H9 (cell line): ENCODE measurements at regions not wholly inside any gene's neighbourhood (a gene's known extent, or its start where the extent isn't known, plus 50 kb on each side); places are given as distances from the start of the nearest gene placed in this dataset.

Source experiments
- DNase-seq: peaks from one replicate; pipeline ENCODE4 v3.0.0-alpha.2; 2017
- H2AFZ ChIP-seq: one replicate; pipeline ENCODE4 v1.6.1; 2013; ENCODE audit warnings: mild to moderate bottlenecking, low read length, control low read depth, moderate library complexity
- H2AK5ac ChIP-seq: 2 replicates; pipeline ENCODE4 v1.6.1; 2013; ENCODE audit warnings: low read length, control low read depth, mixed read lengths; ENCODE audit not compliant: insufficient read length
- H2BK120ac ChIP-seq: one replicate; pipeline ENCODE4 v1.6.1; 2013; ENCODE audit warnings: low read depth, mild to moderate bottlenecking, low read length, control low read depth, inconsistent platforms; ENCODE audit not compliant: poor library complexity, severe bottlenecking
- H2BK12ac ChIP-seq: 2 replicates; pipeline ENCODE4 v1.6.1; 2013; ENCODE audit warnings: low read length, control low read depth, mixed read lengths, low read depth; ENCODE audit not compliant: insufficient read length
- H2BK15ac ChIP-seq: 2 replicates; pipeline ENCODE4 v1.6.1; 2013; ENCODE audit warnings: low read depth, low read length, control low read depth
- H2BK20ac ChIP-seq: one replicate; pipeline ENCODE4 v1.6.1; 2013; ENCODE audit warnings: low read depth, mild to moderate bottlenecking, low read length, control low read depth, inconsistent platforms; ENCODE audit not compliant: poor library complexity, severe bottlenecking
- H2BK5ac ChIP-seq: 2 replicates; pipeline ENCODE4 v1.6.1; 2013; ENCODE audit warnings: low read length, control low read depth, mixed read lengths; ENCODE audit not compliant: insufficient read length
- H3K14ac ChIP-seq: 2 replicates; pipeline ENCODE4 v1.6.1; 2013; ENCODE audit warnings: low read length, control low read depth; ENCODE audit not compliant: insufficient read depth
- H3K18ac ChIP-seq: 2 replicates; pipeline ENCODE4 v1.6.1; 2013; ENCODE audit warnings: low read depth, mild to moderate bottlenecking, mixed read lengths, low read length, control low read depth; ENCODE audit not compliant: insufficient read length
- H3K23ac ChIP-seq: 2 replicates; pipeline ENCODE4 v1.6.1; 2013; ENCODE audit warnings: low read length, control low read depth, mixed read lengths, low read depth; ENCODE audit not compliant: insufficient read length
- H3K23me2 ChIP-seq: 2 replicates; pipeline ENCODE4 v1.6.1; 2013; ENCODE audit warnings: low read depth, mild to moderate bottlenecking, mixed read lengths, low read length, control low read depth; ENCODE audit not compliant: insufficient read length, poor library complexity, severe bottlenecking
- H3K27ac ChIP-seq: 2 replicates; pipeline ENCODE4 v1.5.1; 2013; ENCODE audit warnings: low read length, control low read depth, mixed read lengths, low read depth; ENCODE audit not compliant: insufficient read length
- H3K27me3 ChIP-seq: 2 replicates; pipeline ENCODE4 v1.6.1; 2013; ENCODE audit warnings: low read length, control low read depth, inconsistent platforms; ENCODE audit not compliant: insufficient read depth
- H3K4ac ChIP-seq: 2 replicates; pipeline ENCODE4 v1.6.1; 2013; ENCODE audit warnings: low read depth, mild to moderate bottlenecking, control low read depth, inconsistent platforms, low read length, moderate library complexity
- H3K4me1 ChIP-seq: 2 replicates; pipeline ENCODE4 v1.6.1; 2013; ENCODE audit warnings: low read length, control low read depth, inconsistent platforms; ENCODE audit not compliant: insufficient read depth
- H3K4me2 ChIP-seq: 2 replicates; pipeline ENCODE4 v1.6.1; 2013; ENCODE audit warnings: low read length, control low read depth, mixed read lengths; ENCODE audit not compliant: insufficient read length, insufficient read depth
- H3K56ac ChIP-seq: 2 replicates; pipeline ENCODE4 v1.6.1; 2013; ENCODE audit warnings: low read depth, mild to moderate bottlenecking, mixed read lengths, low read length, control low read depth; ENCODE audit not compliant: insufficient read length
- H3K79me1 ChIP-seq: 2 replicates; pipeline ENCODE4 v1.6.1; 2013; ENCODE audit warnings: low read depth, mild to moderate bottlenecking, moderate library complexity, low read length, control low read depth, inconsistent platforms; ENCODE audit not compliant: insufficient read depth, poor library complexity, severe bottlenecking
- H3K79me2 ChIP-seq: 2 replicates; pipeline ENCODE4 v1.6.1; 2013; ENCODE audit warnings: low read length, control low read depth, inconsistent platforms; ENCODE audit not compliant: insufficient read depth
- H3K9ac ChIP-seq: 2 replicates; pipeline ENCODE4 v1.6.1; 2013; ENCODE audit warnings: low read length, control low read depth, mixed read lengths; ENCODE audit not compliant: insufficient read length; ENCODE audit errors: extremely low read depth
- H3K9me3 ChIP-seq: one replicate; pipeline ENCODE4 v1.6.1; 2013; ENCODE audit warnings: low read depth, low read length, inconsistent platforms; ENCODE audit not compliant: control insufficient read depth
- H3T11ph ChIP-seq: one replicate; pipeline ENCODE4 v1.6.1; 2013; ENCODE audit warnings: mild to moderate bottlenecking, low read length, control low read depth, inconsistent platforms
- H4K20me1 ChIP-seq: one replicate; pipeline ENCODE4 v1.6.1; 2013; ENCODE audit not compliant: control insufficient read depth, insufficient read length, insufficient read depth
- H4K5ac ChIP-seq: 2 replicates; pipeline ENCODE4 v1.6.1; 2013; ENCODE audit warnings: low read depth, mild to moderate bottlenecking, mixed read lengths, low read length, control low read depth; ENCODE audit not compliant: insufficient read length
- H4K8ac ChIP-seq: replicated peaks from 2 replicates; pipeline ENCODE4 v1.6.1; 2013; ENCODE audit warnings: low read length, control low read depth, mixed read lengths, low read depth; ENCODE audit not compliant: insufficient read length
- H4K91ac ChIP-seq: 2 replicates; pipeline ENCODE4 v1.6.1; 2013; ENCODE audit warnings: low read depth, mild to moderate bottlenecking, moderate library complexity, mixed read lengths, low read length, control low read depth; ENCODE audit not compliant: insufficient read length
- H3K27ac Mint-ChIP-seq, 3 experiments: 2 replicates in 2 of 3; 3 replicates in 1 of 3; pipeline ENCODE4 v1.8.0; 2020 to 2021; ENCODE audit warnings: mixed read lengths in 3 of 3, mild to moderate bottlenecking in 1 of 3, moderate library complexity in 1 of 3
- H3K27me3 Mint-ChIP-seq: 2 replicates; pipeline ENCODE4 v1.8.0; 2021; ENCODE audit warnings: low read depth, mild to moderate bottlenecking, moderate library complexity, mixed read lengths
- H3K36me3 Mint-ChIP-seq, 3 experiments: 2 replicates in 2 of 3; 3 replicates in 1 of 3; pipeline ENCODE4 v1.8.0; 2020 to 2021; ENCODE audit warnings: low read depth in 3 of 3, mixed read lengths in 3 of 3; ENCODE audit not compliant: insufficient read depth in 1 of 3
- H3K4me1 Mint-ChIP-seq, 2 experiments: 2 replicates each; pipeline ENCODE4 v1.8.0; 2020; ENCODE audit warnings: mixed read lengths in 2 of 2
- H3K4me3 Mint-ChIP-seq, 2 experiments: 2 replicates in 1 of 2; 3 replicates in 1 of 2; pipeline ENCODE4 v1.8.0; 2020 to 2021; ENCODE audit warnings: mild to moderate bottlenecking in 2 of 2, mixed read lengths in 2 of 2, moderate library complexity in 1 of 2
- H3K9me3 Mint-ChIP-seq, 2 experiments: 2 replicates in 1 of 2; 3 replicates in 1 of 2; pipeline ENCODE4 v1.8.0; 2020; ENCODE audit warnings: mild to moderate bottlenecking in 2 of 2, mixed read lengths in 2 of 2, moderate library complexity in 1 of 2
- CTCF ChIP-seq: fragments of 200-600 bp; sonication (generic); conservative IDR thresholded peaks from 3 replicates; pipeline ENCODE4 v1.8.0; 2021; ENCODE audit warnings: antibody characterized with exemption, mild to moderate bottlenecking
- WGBS: extraction: QIAGEN DNeasy Blood & Tissue Kit; methylation state at CpG from one replicate; pipeline ENCODE4 v1.1.7; 2013; ENCODE audit warnings: missing lambda C conversion rate, low lambda C conversion rate, mixed read lengths; ENCODE audit not compliant: insufficient read length; ENCODE audit errors: extremely low coverage; 5-methylcytosine and 5-hydroxymethylcytosine counted together

- H4K8ac ChIP-seq = no peak overlapping the region
- no peak overlapping the region for H3K18ac ChIP-seq
- H4K91ac ChIP-seq = no peak overlapping the region
- no peaks in the 10 kb centered on the region for H3K4me1 ChIP-seq
- no peak overlapping the region for H3K4me3 Mint-ChIP-seq
- no peak overlapping the region for H2AFZ ChIP-seq
- no peak for TF ChIP-seq CTCF
- no peaks in the 10 kb centered on the region for H3K23me2 ChIP-seq
- no peak overlapping the region for H2BK20ac ChIP-seq
- DNase-seq = no peak
- no peak overlapping the region for H3K27ac ChIP-seq
- no peak overlapping the region for H3K4ac ChIP-seq
- H2AK5ac ChIP-seq = no peak overlapping the region
- H3K9ac ChIP-seq = no peak overlapping the region
- H2BK15ac ChIP-seq = no peak overlapping the region
- no peaks in the 10 kb centered on the region; a peak in 1 of 7 replicates for H3K36me3 Mint-ChIP-seq
- H3K27ac Mint-ChIP-seq = no peak overlapping the region
- H3K27me3 ChIP-seq = no peaks in the 10 kb centered on the region
- no peak overlapping the region for H3K56ac ChIP-seq
- no peaks in the 10 kb centered on the region for H3K4me1 Mint-ChIP-seq
- no peaks in the 10 kb centered on the region for H3K27me3 Mint-ChIP-seq
- no peaks in the 10 kb centered on the region for H3K9me3 ChIP-seq
- no peak overlapping the region for H2BK12ac ChIP-seq
- H4K20me1 ChIP-seq = peaks cover 3% of the 10 kb centered on the region
- no peaks in the 10 kb centered on the region for H3K79me2 ChIP-seq
- no peak overlapping the region for H3K4me2 ChIP-seq
- H3K23ac ChIP-seq = no peak overlapping the region
- no CpG with 5 or more reads among the region's 3 CpGs for WGBS
- no peak overlapping the region for H2BK120ac ChIP-seq
- no peak overlapping the region for H3K14ac ChIP-seq
- H2BK5ac ChIP-seq = no peak overlapping the region
- no peak overlapping the region for H3T11ph ChIP-seq
- H3K79me1 ChIP-seq = no peaks in the 10 kb centered on the region
- no peak overlapping the region for H4K5ac ChIP-seq
- no peaks in the 10 kb centered on the region for H3K9me3 Mint-ChIP-seq
Observed at GRCh38 chr5:97475847-97476246, 292.8 kb upstream of the RIOK2 start.
